IMR-90 (cell line): ENCODE measurements at regions not wholly inside any gene's neighbourhood (a gene's known extent, or its start where the extent isn't known, plus 50 kb on each side); places are given as distances from the start of the nearest gene placed in this dataset.

ENCODE experiments used
- ATAC-seq: fragments of 200-7000 bp; cut with Tn5 transposase; 2 replicates; pipeline ENCODE4 v1.9.1; 2020; ENCODE audit warnings: low read depth, mild to moderate bottlenecking, moderate library complexity
- BruUV-seq: library from RNA; stranded (reverse); fragments of 400-500 nt; replicated peaks from 2 replicates; lab custom pipeline; 2021; lab: Mats Ljungman, UMichigan
- CTCF ChIA-PET: fragments of 300-600 bp; formaldehyde crosslinking; extraction: SDS; loops from one replicate; lab custom pipeline; 2021; ENCODE audit warnings: antibody characterized with exemption; lab: Yijun Ruan, JAX
- POLR2A ChIA-PET: fragments of 300-600 bp; sonication (Branson Sonifier 250); formaldehyde crosslinking; loops from one replicate; lab custom pipeline; 2022; ENCODE audit warnings: antibody characterized with exemption; ENCODE audit not compliant: unreplicated experiment; lab: Charles Lee
- DNase-seq: peaks from one replicate; pipeline ENCODE4 v3.0.0; 2013
- H2AFZ ChIP-seq: replicated peaks from 2 replicates; pipeline ENCODE3; 2013; ENCODE audit warnings: low read length, mild to moderate bottlenecking; ENCODE audit not compliant: poor library complexity
- H2AK5ac ChIP-seq: 2 replicates; pipeline ENCODE4 v1.6.1; 2013; ENCODE audit warnings: low read depth, low read length, inconsistent platforms
- H2AK9ac ChIP-seq: replicated peaks from 2 replicates; pipeline ENCODE3; 2013; ENCODE audit warnings: mild to moderate bottlenecking, low read depth, low read length, moderate library complexity; ENCODE audit not compliant: poor library complexity
- H2BK120ac ChIP-seq: 2 replicates; pipeline ENCODE4 v1.6.1; 2013; ENCODE audit warnings: low read depth, low read length, inconsistent platforms
- H2BK15ac ChIP-seq: 3 replicates; pipeline ENCODE4 v1.6.1; 2013; ENCODE audit warnings: low read depth, low read length, inconsistent platforms
- H2BK20ac ChIP-seq: 2 replicates; pipeline ENCODE4 v1.6.1; 2013; ENCODE audit warnings: low read depth, mild to moderate bottlenecking, inconsistent platforms, low read length, moderate library complexity
- H2BK5ac ChIP-seq: 2 replicates; pipeline ENCODE4 v1.6.1; 2013; ENCODE audit warnings: mild to moderate bottlenecking, low read depth, low read length, inconsistent platforms; ENCODE audit not compliant: poor library complexity, severe bottlenecking
- H3K14ac ChIP-seq: replicated peaks from 2 replicates; pipeline ENCODE4 v1.6.1; 2013; ENCODE audit warnings: low read depth, low read length, inconsistent platforms
- H3K18ac ChIP-seq: 2 replicates; pipeline ENCODE4 v1.6.1; 2013; ENCODE audit warnings: low read depth, low read length, control low read depth
- H3K23ac ChIP-seq: 2 replicates; pipeline ENCODE4 v1.6.1; 2013; ENCODE audit warnings: low read depth, low read length, inconsistent platforms
- H3K27ac ChIP-seq: 2 replicates; pipeline ENCODE4 v1.5.1; 2013; ENCODE audit warnings: mild to moderate bottlenecking, control low read depth, low read length; ENCODE audit not compliant: insufficient read depth
- H3K27me3 ChIP-seq: 2 replicates; pipeline ENCODE4 v1.6.1; 2013; ENCODE audit warnings: low read length; ENCODE audit not compliant: control insufficient read depth, insufficient read depth
- H3K36me3 ChIP-seq: 2 replicates; pipeline ENCODE4 v1.6.1; 2013; ENCODE audit warnings: low read length, mixed read lengths; ENCODE audit not compliant: control insufficient read depth, insufficient read depth
- H3K4ac ChIP-seq: 2 replicates; pipeline ENCODE4 v1.6.1; 2013; ENCODE audit warnings: low read depth, low read length, inconsistent platforms
- H3K4me1 ChIP-seq: 2 replicates; pipeline ENCODE4 v1.6.1; 2013; ENCODE audit warnings: low read length, mixed read lengths; ENCODE audit not compliant: control insufficient read depth, insufficient read depth
- H3K4me2 ChIP-seq: 2 replicates; pipeline ENCODE4 v1.6.1; 2013; ENCODE audit warnings: low read depth, mild to moderate bottlenecking, control low read depth, low read length, moderate library complexity
- H3K4me3 ChIP-seq: 2 replicates; pipeline ENCODE4 v1.5.1; 2013; ENCODE audit warnings: low read depth, mild to moderate bottlenecking, control low read depth, low read length, moderate library complexity; ENCODE audit not compliant: insufficient read depth
- H3K56ac ChIP-seq: 2 replicates; pipeline ENCODE4 v1.6.1; 2013; ENCODE audit warnings: low read length, inconsistent platforms; ENCODE audit not compliant: insufficient read depth; ENCODE audit errors: extremely low read depth
- H3K79me1 ChIP-seq, 2 experiments: 2 replicates each; pipeline ENCODE4 v1.6.1; 2013; ENCODE audit warnings: low read length in 2 of 2, inconsistent platforms in 1 of 2, low read depth in 1 of 2
- H3K9ac ChIP-seq: 2 replicates; pipeline ENCODE4 v1.6.1; 2013; ENCODE audit warnings: low read depth, low read length, control low read depth
- H3K9me1 ChIP-seq: 2 replicates; pipeline ENCODE4 v1.6.1; 2013; ENCODE audit warnings: low read length, inconsistent platforms; ENCODE audit not compliant: insufficient read depth
- H3K9me3 ChIP-seq: 2 replicates; pipeline ENCODE4 v1.6.1; 2013; ENCODE audit warnings: low read length; ENCODE audit not compliant: control insufficient read depth, insufficient read depth
- H4K20me1 ChIP-seq: 2 replicates; pipeline ENCODE4 v1.6.1; 2013; ENCODE audit warnings: low read length, inconsistent platforms; ENCODE audit not compliant: insufficient read depth
- H4K5ac ChIP-seq: 2 replicates; pipeline ENCODE4 v1.6.1; 2013; ENCODE audit warnings: mild to moderate bottlenecking, low read depth, low read length, control low read depth
- H4K8ac ChIP-seq, 2 experiments: 2 replicates each; pipeline ENCODE4 v1.6.1; 2013; ENCODE audit warnings: low read depth in 2 of 2, low read length in 2 of 2, control low read depth in 1 of 2, inconsistent platforms in 1 of 2
- H4K91ac ChIP-seq: 2 replicates; pipeline ENCODE4 v1.6.1; 2013; ENCODE audit warnings: low read depth, low read length, inconsistent platforms; ENCODE audit not compliant: insufficient read depth
- BHLHE40 ChIP-seq: fragments of 150-350 bp; IDR thresholded peaks from 2 replicates; pipeline ENCODE4 v1.6.1; 2016; ENCODE audit warnings: mild to moderate bottlenecking, low read depth, low read length
- CEBPB ChIP-seq: IDR thresholded peaks from 2 replicates; pipeline ENCODE4 v1.6.1; 2012; ENCODE audit warnings: low read depth, low read length, improper control_type of control experiment
- CTCF ChIP-seq: conservative IDR thresholded peaks from 2 replicates; pipeline ENCODE4 v1.5.1; 2012; ENCODE audit warnings: mild to moderate bottlenecking, low read depth, low read length, improper control_type of control experiment
- ELK1 ChIP-seq: fragments of 150-350 bp; IDR thresholded peaks from 2 replicates; pipeline ENCODE4 v1.6.1; 2016; ENCODE audit warnings: low read depth, mild to moderate bottlenecking, low read length, moderate library complexity, borderline replicate concordance
- FOS ChIP-seq: fragments of 150-350 bp; IDR thresholded peaks from 2 replicates; pipeline ENCODE4 v1.6.1; 2016; ENCODE audit warnings: low read depth, low read length
- MAZ ChIP-seq: IDR thresholded peaks from 2 replicates; pipeline ENCODE4 v1.6.1; 2012; ENCODE audit warnings: low read depth, mild to moderate bottlenecking, low read length, improper control_type of control experiment, moderate library complexity, borderline replicate concordance
- MXI1 ChIP-seq: IDR thresholded peaks from 2 replicates; pipeline ENCODE4 v1.6.1; 2012; ENCODE audit warnings: low read depth, mild to moderate bottlenecking, low read length, moderate library complexity, borderline replicate concordance
- RAD21 ChIP-seq: IDR thresholded peaks from 2 replicates; pipeline ENCODE4 v1.6.1; 2012; ENCODE audit warnings: low read length, improper control_type of control experiment
- RCOR1 ChIP-seq: IDR thresholded peaks from 2 replicates; pipeline ENCODE4 v1.6.1; 2012; ENCODE audit warnings: mild to moderate bottlenecking, low read length, improper control_type of control experiment; ENCODE audit not compliant: insufficient replicate concordance
- RFX5 ChIP-seq: IDR thresholded peaks from 2 replicates; pipeline ENCODE4 v1.8.0; 2012; ENCODE audit warnings: low read depth, mild to moderate bottlenecking, low read length, moderate library complexity
- SMC3 ChIP-seq: fragments of 150-350 bp; IDR thresholded peaks from 2 replicates; pipeline ENCODE4 v1.6.1; 2016; ENCODE audit warnings: low read depth, mild to moderate bottlenecking, antibody characterized with exemption, low read length, moderate library complexity
- USF2 ChIP-seq: fragments of 150-350 bp; IDR thresholded peaks from 2 replicates; pipeline ENCODE4 v1.6.1; 2017; ENCODE audit warnings: mild to moderate bottlenecking, antibody characterized with exemption, low read length, low read depth
- WGBS, 2 experiments: methylation state at CpG; one replicate each; pipeline versions ENCODE4 v1.1.5 to v1.1.7; 2013; ENCODE audit warnings: missing lambda C conversion rate in 2 of 2; ENCODE audit not compliant: insufficient read length in 1 of 2; ENCODE audit errors: extremely low coverage in 2 of 2; 5-methylcytosine and 5-hydroxymethylcytosine counted together
- dilution Hi-C: fragments of 300-500 bp; cut with HindIII; formaldehyde crosslinking; loops from one replicate; pipeline ENCODE4 v1.14.3; 2018; ENCODE audit warnings: low sequenced_read_pairs; ENCODE audit not compliant: unreplicated experiment
- in situ Hi-C: fragments of 300-500 bp; cut with MboI; formaldehyde crosslinking; loops from 3 replicates; pipeline ENCODE4 v1.14.3; 2019; ENCODE audit warnings: low sequenced_read_pairs, inconsistent platforms, mixed read lengths
- intact Hi-C: fragments of 100-400 bp; cut with micrococcal nuclease; formaldehyde crosslinking; loops from 2 replicates; pipeline ENCODE4 v1.10.0; 2022

- dilution Hi-C loops (no loop called here), in situ Hi-C loops (no loop called here), intact Hi-C loops (no loop called here)
- no peak for DNase-seq
- WGBS, 2 experiments, result no CpG with 5 or more reads among the region's 6 CpGs
- Histone ChIP-seq H3K27ac (no peak overlapping the region), H3K4me2 (no peak overlapping the region), H3K4ac (no peak overlapping the region), H2BK5ac (no peak overlapping the region), H3K4me3 (no peak overlapping the region), H4K20me1 (no peaks in the 10 kb centered on the region), H3K18ac (no peak overlapping the region), H3K4me1 (no peaks in the 10 kb centered on the region), H3K9ac (no peak overlapping the region), H3K23ac (no peak overlapping the region), H3K36me3 (no peaks in the 10 kb centered on the region), H3K27me3 (no peaks in the 10 kb centered on the region), H3K9me3 (no peaks in the 10 kb centered on the region), H4K91ac (no peak overlapping the region), H2AK5ac (no peak overlapping the region), H3K56ac (no peak overlapping the region), H2BK15ac (no peak overlapping the region), H4K5ac (no peak overlapping the region), H4K8ac (no peak overlapping the region), H3K14ac (no peak overlapping the region), H3K79me1 (no peaks in the 10 kb centered on the region), H2AFZ (no peak overlapping the region), H2AK9ac (no peak overlapping the region), H2BK20ac (no peak overlapping the region), H3K9me1 (no peaks in the 10 kb centered on the region), H2BK120ac (no peak overlapping the region)
- POLR2A ChIA-PET, result no interaction called here
- CTCF ChIA-PET, result interaction anchor here (0.6 kb wide), 1 partner anchor 233 kb away, joined by 9 read pairs; no protein-coding TSS in a partner anchor
- TF ChIP-seq ELK1 (no peak), MAZ (no peak), RAD21 (no peak), CTCF (no peak), SMC3 (no peak), BHLHE40 (no peak), RFX5 (no peak), FOS (no peak), USF2 (no peak), RCOR1 (no peak), MXI1 (no peak), CEBPB (no peak)
- no TSS peak for BruUV-seq
- ATAC-seq, result no peak
These were observed 136.8 kb downstream of the TMA16 start for GRCh38 chr4:163631288-163631687.
